IPS-18a (cell line): ENCODE measurements at regions not wholly inside any gene's neighbourhood (a gene's known extent, or its start where the extent isn't known, plus 50 kb on each side); places are given as distances from the start of the nearest gene placed in this dataset.

Experiments
- H3K27ac ChIP-seq: one replicate; pipeline ENCODE4 v1.5.1; 2013; ENCODE audit warnings: low read length
- H3K27me3 ChIP-seq: one replicate; pipeline ENCODE4 v1.6.1; 2013; ENCODE audit warnings: mild to moderate bottlenecking, low read length; ENCODE audit not compliant: control insufficient read depth, insufficient read depth
- H3K36me3 ChIP-seq: one replicate; pipeline ENCODE4 v1.6.1; 2013; ENCODE audit warnings: low read depth, low read length; ENCODE audit not compliant: control insufficient read depth
- H3K4me1 ChIP-seq: one replicate; pipeline ENCODE4 v1.6.1; 2013; ENCODE audit warnings: low read depth, low read length; ENCODE audit not compliant: control insufficient read depth
- H3K4me3 ChIP-seq: one replicate; pipeline ENCODE4 v1.5.1; 2013; ENCODE audit warnings: low read length
- H3K9ac ChIP-seq: one replicate; pipeline ENCODE4 v1.6.1; 2013; ENCODE audit warnings: mild to moderate bottlenecking, low read length, moderate library complexity
- H3K9me3 ChIP-seq: one replicate; pipeline ENCODE4 v1.6.1; 2013; ENCODE audit warnings: low read depth, low read length; ENCODE audit not compliant: control insufficient read depth

GRCh38 chr9:28607843-28608242 is 1034.6 kb upstream of the C9orf72 start:
- no peaks in the 10 kb centered on the region for H3K9me3 ChIP-seq
- H3K36me3 ChIP-seq: no peaks in the 10 kb centered on the region
- H3K27ac ChIP-seq: no peak overlapping the region
- H3K4me3 ChIP-seq: no peak overlapping the region
- peaks cover 6% of the 10 kb centered on the region for H3K4me1 ChIP-seq
- no peak overlapping the region for H3K9ac ChIP-seq
- no peaks in the 10 kb centered on the region for H3K27me3 ChIP-seq

GRCh38 chr9:28610339-28610738 is 1037.1 kb upstream of the C9orf72 start:
- Histone ChIP-seq H3K4me3 (no peak overlapping the region), H3K9ac (no peak overlapping the region), H3K36me3 (no peaks in the 10 kb centered on the region), H3K27me3 (no peaks in the 10 kb centered on the region), H3K9me3 (no peaks in the 10 kb centered on the region), H3K4me1 (peaks cover 6% of the 10 kb centered on the region), H3K27ac (no peak overlapping the region)

- Histone ChIP-seq H3K4me1 (no peaks in the 10 kb centered on the region), H3K9ac (no peak overlapping the region), H3K27ac (no peak overlapping the region), H3K27me3 (no peaks in the 10 kb centered on the region), H3K36me3 (no peaks in the 10 kb centered on the region), H3K9me3 (no peaks in the 10 kb centered on the region), H3K4me3 (no peak overlapping the region)
Observed at GRCh38 chr9:28616310-28616709, 1043.0 kb upstream of the C9orf72 start.

GRCh38 chr9:28620011-28620410 is 1046.7 kb upstream of the C9orf72 start:
- no peaks in the 10 kb centered on the region for H3K9me3 ChIP-seq
- no peaks in the 10 kb centered on the region for H3K36me3 ChIP-seq
- no peak overlapping the region for H3K9ac ChIP-seq
- H3K27ac ChIP-seq: no peak overlapping the region
- H3K4me1 ChIP-seq: no peaks in the 10 kb centered on the region
- H3K4me3 ChIP-seq: no peak overlapping the region
- H3K27me3 ChIP-seq: no peaks in the 10 kb centered on the region

- no peak overlapping the region for H3K4me3 ChIP-seq
- no peaks in the 10 kb centered on the region for H3K36me3 ChIP-seq
- no peak overlapping the region for H3K9ac ChIP-seq
- no peaks in the 10 kb centered on the region for H3K27me3 ChIP-seq
- no peak overlapping the region for H3K27ac ChIP-seq
- H3K4me1 ChIP-seq: no peaks in the 10 kb centered on the region
- no peaks in the 10 kb centered on the region for H3K9me3 ChIP-seq
Observed at GRCh38 chr9:28620661-28621060, 1047.4 kb upstream of the C9orf72 start.

GRCh38 chr9:28624771-28625170 is 1051.5 kb upstream of the C9orf72 start:
- Histone ChIP-seq H3K27ac (no peak overlapping the region), H3K4me1 (no peaks in the 10 kb centered on the region), H3K27me3 (no peaks in the 10 kb centered on the region), H3K9ac (no peak overlapping the region), H3K9me3 (no peaks in the 10 kb centered on the region), H3K4me3 (no peak overlapping the region), H3K36me3 (no peaks in the 10 kb centered on the region)

- Histone ChIP-seq H3K9me3 (no peaks in the 10 kb centered on the region), H3K36me3 (no peaks in the 10 kb centered on the region), H3K4me1 (no peaks in the 10 kb centered on the region), H3K4me3 (no peak overlapping the region), H3K9ac (no peak overlapping the region), H3K27ac (no peak overlapping the region), H3K27me3 (no peaks in the 10 kb centered on the region)
Observed at GRCh38 chr9:28628031-28628430, 1054.8 kb upstream of the C9orf72 start.

GRCh38 chr9:28648723-28649122 is 1075.4 kb upstream of the C9orf72 start:
- H3K9me3 ChIP-seq: no peaks in the 10 kb centered on the region
- no peak overlapping the region for H3K27ac ChIP-seq
- no peak overlapping the region for H3K4me3 ChIP-seq
- no peaks in the 10 kb centered on the region for H3K36me3 ChIP-seq
- H3K4me1 ChIP-seq: peaks cover 9% of the 10 kb centered on the region
- no peak overlapping the region for H3K9ac ChIP-seq
- H3K27me3 ChIP-seq: no peaks in the 10 kb centered on the region

- Histone ChIP-seq H3K36me3 (no peaks in the 10 kb centered on the region), H3K4me1 (peaks cover 9% of the 10 kb centered on the region), H3K4me3 (no peak overlapping the region), H3K27me3 (no peaks in the 10 kb centered on the region), H3K9ac (no peak overlapping the region), H3K9me3 (no peaks in the 10 kb centered on the region), H3K27ac (no peak overlapping the region)
Observed at GRCh38 chr9:28650327-28650726, 1077.0 kb upstream of the C9orf72 start.

- Histone ChIP-seq H3K4me1 (peaks cover 9% of the 10 kb centered on the region), H3K27ac (no peak overlapping the region), H3K9me3 (no peaks in the 10 kb centered on the region), H3K27me3 (no peaks in the 10 kb centered on the region), H3K9ac (no peak overlapping the region), H3K4me3 (no peak overlapping the region), H3K36me3 (no peaks in the 10 kb centered on the region)
Observed at GRCh38 chr9:28651050-28651722, 1077.9 kb upstream of the C9orf72 start.

GRCh38 chr9:28653216-28653615 is 1079.9 kb upstream of the C9orf72 start:
- Histone ChIP-seq H3K36me3 (no peaks in the 10 kb centered on the region), H3K27ac (no peak overlapping the region), H3K9ac (no peak overlapping the region), H3K4me1 (peaks cover 9% of the 10 kb centered on the region), H3K4me3 (no peak overlapping the region), H3K27me3 (no peaks in the 10 kb centered on the region), H3K9me3 (no peaks in the 10 kb centered on the region)

- no peaks in the 10 kb centered on the region for H3K27me3 ChIP-seq
- H3K4me1 ChIP-seq: no peaks in the 10 kb centered on the region
- no peaks in the 10 kb centered on the region for H3K9me3 ChIP-seq
- no peak overlapping the region for H3K9ac ChIP-seq
- no peak overlapping the region for H3K4me3 ChIP-seq
- no peaks in the 10 kb centered on the region for H3K36me3 ChIP-seq
- no peak overlapping the region for H3K27ac ChIP-seq
Observed at GRCh38 chr9:28656727-28657126, 1083.4 kb upstream of the C9orf72 start.
